ENCODE measurements at regions not wholly inside any gene's neighbourhood (a gene's known extent, or its start where the extent isn't known, plus 50 kb on each side); places are given as distances from the start of the nearest gene placed in this dataset.

DNA sequence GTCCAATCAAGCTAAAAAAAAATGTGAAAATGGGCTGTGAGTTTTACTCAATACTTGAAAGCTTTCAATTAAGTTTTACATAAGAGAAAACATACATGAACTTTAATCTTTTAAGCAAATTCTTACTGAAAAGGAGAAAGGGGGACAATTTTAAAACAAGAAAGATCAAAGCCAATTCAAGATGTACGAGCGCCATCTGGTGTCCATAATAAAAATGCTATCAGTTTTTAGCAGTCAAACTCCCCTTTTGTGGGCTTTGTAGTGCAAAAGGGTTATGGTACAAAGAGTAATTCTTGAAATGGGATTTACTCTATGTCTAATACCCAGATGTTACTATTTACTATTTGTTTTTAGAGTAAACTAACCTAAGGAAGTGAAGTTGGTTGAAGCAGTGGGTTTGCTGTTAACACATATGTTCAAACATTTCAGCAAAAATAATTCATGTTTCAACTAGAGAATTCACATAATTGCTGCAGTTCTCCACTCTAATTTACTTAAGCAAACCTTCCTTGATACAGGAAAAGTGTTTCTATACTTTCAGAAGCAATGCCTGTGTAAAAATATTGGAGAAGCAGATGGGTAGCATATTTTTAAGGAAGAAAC, 228.2 kb upstream of the TYRP1 start:
- CTCF ChIA-PET = no interaction called here
- no peak for ATAC-seq
- Mint-ChIP-seq H3K9me3 (ENCODE audit: low read depth) (peaks cover 12% of the 10 kb centered on the region), H3K4me3 (no peak overlapping the region), H3K27me3 (no peaks in the 10 kb centered on the region), H3K4me1 (no peaks in the 10 kb centered on the region), H3K36me3 (ENCODE audit: low read depth) (no peaks in the 10 kb centered on the region), H3K27ac (no peak overlapping the region)
- no peak for DNase-seq
- intact Hi-C loops (cut with DNase I, micrococcal nuclease) = no loop called here
- POLR2A ChIA-PET = no interaction called here

DNA sequence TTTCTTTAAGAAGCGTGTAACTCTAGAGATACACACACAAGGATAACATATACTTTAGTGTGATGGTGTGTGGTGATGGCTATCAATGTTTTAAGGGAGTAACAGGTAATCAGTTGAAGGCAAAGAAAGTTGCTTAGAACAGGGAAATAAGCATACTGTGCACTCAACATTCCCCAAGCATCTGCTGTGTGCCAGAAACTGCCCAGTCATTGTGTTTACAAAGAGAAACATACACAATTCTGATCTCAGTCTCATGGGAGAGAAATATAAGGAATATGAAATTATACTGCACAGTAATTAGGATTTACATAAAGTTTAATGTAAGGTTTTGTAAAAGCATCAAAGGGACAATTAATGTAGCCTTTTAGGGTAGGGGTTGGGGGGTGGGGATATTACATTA, 224.1 kb upstream of the TYRP1 start:
- Mint-ChIP-seq H3K27ac (no peak overlapping the region), H3K4me3 (no peak overlapping the region), H3K4me1 (no peaks in the 10 kb centered on the region), H3K36me3 (ENCODE audit: low read depth) (no peaks in the 10 kb centered on the region), H3K9me3 (ENCODE audit: low read depth) (peaks cover 15% of the 10 kb centered on the region), H3K27me3 (no peaks in the 10 kb centered on the region)
- no peak for ATAC-seq
- intact Hi-C loops (cut with DNase I, micrococcal nuclease) = no loop called here
- no peak for DNase-seq
- ChIA-PET POLR2A (no interaction called here), CTCF (no interaction called here)

DNA sequence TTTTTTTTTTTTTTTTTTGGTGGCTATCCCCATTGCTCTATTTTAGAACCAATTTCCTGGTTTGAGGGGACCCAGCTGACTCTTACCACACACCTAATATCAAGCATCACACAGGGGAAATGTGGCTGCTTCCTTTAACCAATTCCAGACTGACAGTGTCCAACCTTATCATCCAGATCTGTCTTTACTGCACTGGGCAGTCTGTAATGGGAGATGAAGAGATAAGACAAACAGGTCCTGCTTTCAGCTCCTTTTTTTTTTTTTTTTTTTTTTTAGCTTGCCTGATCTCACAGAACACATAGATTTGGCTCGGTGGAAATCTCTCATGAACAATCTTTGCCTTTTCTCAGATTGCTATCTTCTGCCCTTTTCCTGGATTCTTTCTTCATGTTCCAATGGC, 198.8 kb upstream of the TYRP1 start:
- ChIA-PET CTCF (no interaction called here), POLR2A (no interaction called here)
- DNase-seq = no peak
- Mint-ChIP-seq H3K27ac (no peak overlapping the region), H3K4me1 (no peaks in the 10 kb centered on the region), H3K9me3 (ENCODE audit: low read depth) (peaks cover 13% of the 10 kb centered on the region), H3K27me3 (no peaks in the 10 kb centered on the region), H3K4me3 (no peak overlapping the region), H3K36me3 (ENCODE audit: low read depth) (no peaks in the 10 kb centered on the region)
- no peak for ATAC-seq
- intact Hi-C loops (cut with DNase I, micrococcal nuclease) = no loop called here

DNA sequence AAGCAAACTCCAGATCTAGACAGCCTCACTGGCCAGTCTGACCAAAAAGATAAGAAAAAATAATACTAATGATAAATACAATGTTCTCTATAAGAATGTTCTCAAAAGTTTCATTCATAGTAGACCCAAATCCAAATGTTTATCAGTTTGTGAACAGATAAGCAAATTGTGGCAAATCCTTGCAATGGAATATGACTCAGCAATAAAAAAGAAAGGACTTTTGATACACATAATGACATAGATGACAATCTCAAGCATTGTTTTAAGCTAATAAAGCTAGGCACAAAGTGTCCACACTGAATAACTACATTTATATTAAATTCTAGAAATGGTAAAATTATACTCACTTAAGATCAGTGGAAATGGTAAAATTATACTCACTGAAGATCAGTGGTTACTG, 195.4 kb upstream of the TYRP1 start:
- H3K4me1 Mint-ChIP-seq = no peaks in the 10 kb centered on the region

DNA sequence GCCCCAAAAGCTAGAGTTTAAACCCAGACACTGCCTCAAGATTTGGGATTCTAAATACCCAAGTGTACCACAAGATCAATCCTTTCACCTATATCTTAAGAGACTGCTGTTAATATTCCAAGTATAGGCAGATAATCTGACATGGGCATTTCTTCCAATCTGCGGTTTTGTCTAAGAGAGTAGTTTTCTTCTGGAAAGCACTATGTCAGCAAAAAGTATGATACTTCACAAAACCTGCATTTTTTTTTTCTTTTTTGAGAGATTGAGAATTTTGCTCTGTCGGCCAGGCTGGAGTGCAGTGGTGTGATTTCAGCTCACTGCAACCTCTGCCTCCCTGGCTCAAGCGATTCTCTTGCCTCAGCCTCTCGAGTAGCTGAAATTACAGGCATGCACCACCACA, 190.7 kb upstream of the TYRP1 start:
- Mint-ChIP-seq H3K9me3 (ENCODE audit: low read depth) (peaks cover 17% of the 10 kb centered on the region), H3K27ac (no peak overlapping the region), H3K4me1 (no peaks in the 10 kb centered on the region), H3K36me3 (ENCODE audit: low read depth) (no peaks in the 10 kb centered on the region), H3K27me3 (no peaks in the 10 kb centered on the region), H3K4me3 (no peak overlapping the region)
- no peak for ATAC-seq
- intact Hi-C loops (cut with DNase I, micrococcal nuclease) = no loop called here
- ChIA-PET CTCF (interaction anchor here (0.8 kb wide), 1 partner anchor 65 kb away, joined by 4 read pairs; no protein-coding TSS in a partner anchor), POLR2A (no interaction called here)
- DNase-seq = no peak

More for the DNA sequence above, 195.4 kb upstream of the TYRP1 start:
- no peak overlapping the region for H3K4me3 Mint-ChIP-seq
- H3K9me3 Mint-ChIP-seq (ENCODE audit: low read depth) = peaks cover 9% of the 10 kb centered on the region
- ATAC-seq = no peak
- no peaks in the 10 kb centered on the region for H3K27me3 Mint-ChIP-seq
- no peaks in the 10 kb centered on the region for H3K36me3 Mint-ChIP-seq (ENCODE audit: low read depth)
- CTCF ChIA-PET = no interaction called here
- DNase-seq = no peak
- intact Hi-C loops (cut with DNase I, micrococcal nuclease) = no loop called here
- POLR2A ChIA-PET = no interaction called here
- no peak overlapping the region for H3K27ac Mint-ChIP-seq

DNA sequence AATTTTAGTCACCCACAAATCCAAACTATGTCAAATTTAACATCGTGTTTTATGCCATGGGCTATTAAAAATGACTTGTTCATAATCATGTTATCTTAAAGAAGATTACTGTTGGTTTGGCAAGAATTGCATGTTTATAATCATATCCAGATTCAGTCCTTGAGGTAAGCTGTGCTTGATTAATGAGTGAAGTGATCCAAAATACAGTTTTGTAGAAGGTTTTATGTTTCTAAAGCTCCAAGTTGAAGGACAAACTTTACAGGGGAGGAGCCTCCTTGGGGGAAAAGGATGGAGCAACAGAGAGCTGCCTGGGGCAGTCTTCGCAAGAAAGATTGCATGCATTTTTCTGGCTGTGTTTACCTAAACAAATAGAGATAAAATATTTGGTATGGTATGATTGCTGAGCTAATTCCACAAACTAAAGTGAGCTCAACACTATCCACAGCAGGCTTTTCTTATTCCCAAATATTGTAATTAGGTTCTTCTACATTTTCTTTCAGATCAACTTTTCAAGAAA, 189.5 kb upstream of the TYRP1 start:
- intact Hi-C loops (cut with DNase I, micrococcal nuclease) = no loop called here

DNA sequence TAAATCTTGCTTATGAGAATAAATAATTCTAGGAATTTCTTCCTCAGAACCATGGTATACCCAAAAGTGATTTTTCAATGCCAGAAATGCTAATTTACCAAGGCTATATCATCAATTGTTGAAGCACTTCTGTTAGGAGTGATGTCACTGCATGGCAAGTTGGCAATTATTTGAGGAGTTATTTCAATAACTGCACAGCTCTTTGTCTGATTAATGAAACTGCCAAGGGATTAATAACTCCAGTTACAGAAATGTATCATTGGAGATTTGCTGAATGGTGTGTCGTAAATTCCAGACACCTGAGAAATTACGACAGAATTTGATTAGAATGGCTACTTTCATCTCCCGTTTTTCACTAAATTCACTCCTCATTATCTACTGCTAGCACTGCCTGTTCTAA, 182.6 kb upstream of the TYRP1 start:
- no peak overlapping the region for H3K4me3 Mint-ChIP-seq
- H3K27me3 Mint-ChIP-seq = no peaks in the 10 kb centered on the region
- no peak for ATAC-seq
- H3K9me3 Mint-ChIP-seq (ENCODE audit: low read depth) = peaks cover 26% of the 10 kb centered on the region
- ChIA-PET POLR2A (no interaction called here), CTCF (no interaction called here)
- no peak for DNase-seq
- no peak overlapping the region for H3K27ac Mint-ChIP-seq
- no peaks in the 10 kb centered on the region for H3K4me1 Mint-ChIP-seq
- H3K36me3 Mint-ChIP-seq (ENCODE audit: low read depth) = no peaks in the 10 kb centered on the region
- intact Hi-C loops (cut with DNase I, micrococcal nuclease) = no loop called here

More for the DNA sequence above, 189.5 kb upstream of the TYRP1 start:
- ATAC-seq = no peak
- Mint-ChIP-seq H3K36me3 (ENCODE audit: low read depth) (no peaks in the 10 kb centered on the region), H3K4me1 (no peaks in the 10 kb centered on the region), H3K4me3 (no peak overlapping the region), H3K9me3 (ENCODE audit: low read depth) (peaks cover 20% of the 10 kb centered on the region), H3K27me3 (no peaks in the 10 kb centered on the region), H3K27ac (no peak overlapping the region)
- ChIA-PET CTCF (no interaction called here), POLR2A (no interaction called here)
- no peak for DNase-seq

DNA sequence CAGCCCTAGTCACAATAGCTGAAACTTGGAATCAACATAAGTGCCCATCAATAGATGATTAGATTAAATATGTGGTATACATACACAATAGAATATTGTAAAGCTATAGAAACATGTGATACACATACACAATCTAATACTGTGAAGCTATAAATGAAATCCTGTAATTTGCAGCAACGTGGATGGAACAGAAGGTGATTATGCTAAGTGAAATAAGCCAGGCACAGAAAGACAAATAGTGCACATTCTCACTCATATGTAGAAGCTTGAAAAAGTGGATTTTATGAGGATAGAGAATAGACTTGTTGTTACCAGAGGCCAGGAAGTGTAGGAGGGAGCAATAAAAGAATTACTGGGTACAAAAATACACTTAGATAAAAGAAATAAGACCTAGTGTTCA, 181.5 kb upstream of the TYRP1 start:
- DNase-seq = no peak
- no peak overlapping the region for H3K27ac Mint-ChIP-seq
- no peaks in the 10 kb centered on the region for H3K27me3 Mint-ChIP-seq
- no peak overlapping the region for H3K4me3 Mint-ChIP-seq
- CTCF ChIA-PET = no interaction called here
- intact Hi-C loops (cut with DNase I, micrococcal nuclease) = no loop called here
- POLR2A ChIA-PET = no interaction called here
- no peaks in the 10 kb centered on the region for H3K36me3 Mint-ChIP-seq (ENCODE audit: low read depth)
- no peak for ATAC-seq
- H3K4me1 Mint-ChIP-seq = no peaks in the 10 kb centered on the region
- peaks cover 18% of the 10 kb centered on the region for H3K9me3 Mint-ChIP-seq (ENCODE audit: low read depth)

DNA sequence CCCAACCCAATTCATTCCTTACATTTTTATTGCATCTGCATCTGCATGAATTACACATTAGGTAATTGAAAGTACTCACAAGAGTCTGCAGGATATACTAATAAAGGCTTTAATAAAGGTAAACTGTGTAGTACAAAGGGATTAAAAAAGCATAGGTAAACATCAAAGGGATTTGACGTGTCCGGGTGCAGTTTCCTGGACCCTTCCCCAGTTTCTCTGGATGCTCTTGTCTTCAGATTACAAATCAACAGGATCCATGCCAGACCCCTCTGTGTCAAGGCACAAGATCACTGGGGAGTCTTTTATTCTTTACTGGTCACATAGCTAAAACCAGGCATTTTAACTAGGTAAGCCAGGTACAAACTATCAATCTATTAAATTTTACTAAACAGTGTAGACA, 177.2 kb upstream of the TYRP1 start:
- H3K27ac Mint-ChIP-seq = no peak overlapping the region
- ATAC-seq (no peak), DNase-seq (no peak)
- peaks cover 11% of the 10 kb centered on the region for H3K9me3 Mint-ChIP-seq (ENCODE audit: low read depth)
- no peaks in the 10 kb centered on the region for H3K4me1 Mint-ChIP-seq
- no peaks in the 10 kb centered on the region for H3K36me3 Mint-ChIP-seq (ENCODE audit: low read depth)
- no peak overlapping the region for H3K4me3 Mint-ChIP-seq
- CTCF ChIA-PET = no interaction called here
- POLR2A ChIA-PET = no interaction called here
- intact Hi-C loops (cut with DNase I, micrococcal nuclease) = no loop called here
- no peaks in the 10 kb centered on the region for H3K27me3 Mint-ChIP-seq

DNA sequence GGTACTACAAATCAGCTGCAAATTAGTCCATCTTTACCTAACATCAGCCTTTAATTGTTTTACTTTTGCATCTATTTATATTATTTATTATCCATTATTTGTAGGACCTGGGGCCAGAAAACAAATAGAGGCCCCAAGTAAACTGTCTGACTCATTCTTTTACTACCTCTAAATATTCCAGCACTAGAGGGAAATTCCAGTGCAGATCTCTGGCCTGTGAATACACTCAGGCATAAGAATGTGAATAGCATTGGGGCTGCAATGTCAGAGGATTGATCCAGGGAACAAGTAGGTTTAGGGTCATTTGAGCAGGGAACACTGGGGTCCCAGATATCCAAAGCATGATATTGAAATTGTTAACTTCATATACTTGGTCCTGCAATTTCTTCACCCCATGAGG, 176.6 kb upstream of the TYRP1 start:
- Mint-ChIP-seq H3K27me3 (no peaks in the 10 kb centered on the region), H3K27ac (no peak overlapping the region), H3K9me3 (ENCODE audit: low read depth) (peaks cover 11% of the 10 kb centered on the region), H3K4me1 (no peaks in the 10 kb centered on the region), H3K36me3 (ENCODE audit: low read depth) (no peaks in the 10 kb centered on the region), H3K4me3 (no peak overlapping the region)
- ChIA-PET CTCF (no interaction called here), POLR2A (no interaction called here)
- ATAC-seq (no peak), DNase-seq (no peak)
- intact Hi-C loops (cut with DNase I, micrococcal nuclease) = no loop called here

DNA sequence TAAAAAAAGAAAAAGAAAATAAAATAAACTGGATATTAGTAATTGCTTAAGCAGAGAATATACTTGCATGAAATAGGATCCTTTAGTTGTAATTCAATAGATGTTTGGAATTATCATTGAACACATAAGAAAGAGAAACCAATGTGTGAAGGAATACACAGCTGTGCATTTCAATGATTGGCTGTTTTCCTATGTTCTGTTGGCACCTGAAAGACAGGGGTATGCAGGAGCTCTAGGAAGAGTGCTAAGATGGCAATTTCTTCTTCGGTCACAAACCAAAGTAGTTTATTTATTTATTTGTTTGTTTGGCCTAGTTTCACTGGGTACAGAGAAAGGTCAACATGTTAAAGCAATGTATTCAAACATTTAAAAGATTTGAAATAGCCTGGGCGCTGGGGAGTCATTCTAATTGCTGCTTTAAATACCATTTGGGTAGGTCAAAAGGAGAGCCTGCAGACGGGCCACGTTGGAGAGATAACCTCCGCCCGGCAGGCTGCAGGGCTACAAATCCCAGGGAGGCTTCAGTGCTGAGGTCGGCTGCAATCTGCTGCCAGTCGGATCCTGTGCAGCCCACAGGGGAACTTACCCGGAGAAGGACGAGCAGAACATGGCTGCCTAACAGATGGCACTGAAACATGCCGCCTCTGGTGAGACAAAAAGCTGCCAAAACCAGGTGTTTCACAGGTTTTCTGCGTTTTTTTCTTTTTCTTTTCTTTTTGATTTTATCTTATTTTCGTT, 154.2 kb upstream of the TYRP1 start:
- Mint-ChIP-seq H3K4me1 (no peaks in the 10 kb centered on the region), H3K27ac (no peak overlapping the region), H3K9me3 (ENCODE audit: low read depth) (peaks cover 3% of the 10 kb centered on the region), H3K36me3 (ENCODE audit: low read depth) (no peaks in the 10 kb centered on the region), H3K4me3 (no peak overlapping the region), H3K27me3 (no peaks in the 10 kb centered on the region)
- ChIA-PET CTCF (no interaction called here), POLR2A (no interaction called here)
- intact Hi-C loops (cut with DNase I, micrococcal nuclease) = no loop called here
- ATAC-seq (no peak), DNase-seq (no peak)

DNA sequence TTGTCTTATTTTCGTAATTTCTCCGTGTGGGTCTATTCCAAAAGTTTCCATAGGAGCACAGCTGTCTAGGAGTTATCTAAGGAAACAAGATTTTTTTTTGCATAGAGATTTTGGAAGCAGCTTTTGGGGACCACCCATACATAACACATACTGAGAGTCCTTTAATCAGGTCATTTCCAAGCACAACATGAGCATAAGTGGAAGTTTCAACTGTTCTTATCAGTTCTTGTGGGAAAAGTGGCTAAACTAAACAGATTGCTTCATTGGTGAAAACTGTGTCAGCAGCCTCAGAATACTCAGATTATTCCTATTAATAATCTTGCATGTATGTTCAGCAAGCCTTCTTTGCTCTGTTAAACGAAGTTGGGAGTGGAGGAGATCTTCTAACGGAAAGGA, 153.6 kb upstream of the TYRP1 start:
- POLR2A ChIA-PET = no interaction called here
- no peak for ATAC-seq
- H3K36me3 Mint-ChIP-seq (ENCODE audit: low read depth) = no peaks in the 10 kb centered on the region
- peaks cover 3% of the 10 kb centered on the region for H3K9me3 Mint-ChIP-seq (ENCODE audit: low read depth)
- no peaks in the 10 kb centered on the region for H3K4me1 Mint-ChIP-seq
- DNase-seq = no peak
- CTCF ChIA-PET = no interaction called here
- intact Hi-C loops (cut with DNase I, micrococcal nuclease) = no loop called here
- no peak overlapping the region for H3K27ac Mint-ChIP-seq
- H3K4me3 Mint-ChIP-seq = no peak overlapping the region
- no peaks in the 10 kb centered on the region for H3K27me3 Mint-ChIP-seq

All from activated CD4-positive, alpha-beta T cell treated with anti-CD3 and anti-CD28 coated beads for 36 hours (primary cell).